HG02981 (cell line): ENCODE measurements at regions not wholly inside any gene's neighbourhood (a gene's known extent, or its start where the extent isn't known, plus 50 kb on each side); places are given as distances from the start of the nearest gene placed in this dataset.

Source experiments
- ATAC-seq: cut with Tn5 transposase; IDR thresholded peaks from one replicate; pipeline ENCODE4 v1.9.1; 2021; ENCODE audit warnings: mild to moderate bottlenecking, moderate library complexity; ENCODE audit not compliant: unreplicated experiment

DNA sequence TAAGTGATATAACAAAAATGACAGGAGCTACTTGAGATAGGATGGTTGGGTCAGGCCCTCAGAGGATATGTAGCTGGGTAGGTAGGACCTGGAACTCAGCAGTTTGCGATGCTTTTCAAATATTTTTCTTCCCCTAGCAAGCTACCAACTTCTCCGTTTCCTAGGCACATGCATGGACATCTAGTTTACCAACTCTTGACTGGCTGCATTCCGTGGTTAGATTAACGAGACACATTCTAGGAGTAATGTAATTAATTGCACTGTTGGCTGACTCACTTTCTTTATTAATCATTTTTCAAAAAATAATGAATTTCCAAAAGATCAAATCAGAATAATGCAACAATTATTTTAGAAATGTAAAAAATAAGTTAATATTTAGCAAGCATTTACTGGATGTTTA lies 95.9 kb downstream of the MACIR start:
- ATAC-seq: no peak

DNA sequence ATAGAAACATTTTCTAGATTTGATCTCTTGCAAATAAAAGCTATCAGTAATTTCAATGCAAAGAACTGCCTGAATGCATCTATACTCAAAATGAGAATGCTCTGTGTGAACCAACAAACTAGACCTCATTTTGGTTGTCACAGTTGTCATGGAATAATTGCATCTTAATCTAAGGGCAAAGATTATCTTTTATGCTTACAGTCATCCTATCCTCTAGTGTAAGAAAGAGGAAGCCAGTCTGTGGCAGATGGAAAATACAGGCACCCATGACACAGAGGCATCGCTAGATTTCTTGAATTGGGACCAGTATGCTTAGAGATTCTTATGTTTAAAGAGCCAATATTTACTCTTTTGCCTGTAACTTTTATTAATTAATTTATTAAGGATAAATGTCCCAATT lies 95.0 kb downstream of the MACIR start:
- ATAC-seq: no peak

DNA sequence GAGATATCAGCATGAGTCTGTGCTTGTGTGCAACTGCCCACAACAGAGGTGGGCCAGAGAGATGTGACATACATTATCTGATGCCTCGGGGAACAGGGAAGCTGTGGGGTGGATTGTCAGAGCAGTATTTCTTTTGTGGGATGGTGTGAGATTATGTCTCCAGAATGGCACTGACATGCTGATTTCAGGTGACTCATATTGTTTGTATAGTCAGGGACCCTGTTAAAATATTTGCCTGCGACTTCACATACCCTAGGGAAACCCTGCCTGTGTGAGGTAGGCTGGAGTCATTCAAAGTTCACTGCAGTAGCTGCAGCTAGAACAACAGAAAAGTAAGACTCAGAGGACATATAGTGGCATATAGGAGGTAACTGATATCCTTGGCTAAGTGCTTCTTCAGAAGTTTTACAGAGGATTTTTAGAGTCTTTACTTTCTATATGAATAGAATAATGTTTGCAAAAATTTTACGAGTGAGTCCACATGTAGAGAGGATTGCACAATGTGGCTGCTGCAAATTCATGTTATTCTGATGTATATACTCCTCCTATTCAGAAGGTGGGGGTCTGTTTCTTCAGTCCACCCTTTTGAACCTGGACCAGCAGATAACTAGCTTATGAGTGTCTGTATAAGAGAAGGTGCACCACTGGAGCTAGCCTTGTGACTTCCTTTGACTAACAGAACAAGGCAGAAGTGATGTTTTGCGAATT lies 89.3 kb downstream of the MACIR start:
- no peak for ATAC-seq

DNA sequence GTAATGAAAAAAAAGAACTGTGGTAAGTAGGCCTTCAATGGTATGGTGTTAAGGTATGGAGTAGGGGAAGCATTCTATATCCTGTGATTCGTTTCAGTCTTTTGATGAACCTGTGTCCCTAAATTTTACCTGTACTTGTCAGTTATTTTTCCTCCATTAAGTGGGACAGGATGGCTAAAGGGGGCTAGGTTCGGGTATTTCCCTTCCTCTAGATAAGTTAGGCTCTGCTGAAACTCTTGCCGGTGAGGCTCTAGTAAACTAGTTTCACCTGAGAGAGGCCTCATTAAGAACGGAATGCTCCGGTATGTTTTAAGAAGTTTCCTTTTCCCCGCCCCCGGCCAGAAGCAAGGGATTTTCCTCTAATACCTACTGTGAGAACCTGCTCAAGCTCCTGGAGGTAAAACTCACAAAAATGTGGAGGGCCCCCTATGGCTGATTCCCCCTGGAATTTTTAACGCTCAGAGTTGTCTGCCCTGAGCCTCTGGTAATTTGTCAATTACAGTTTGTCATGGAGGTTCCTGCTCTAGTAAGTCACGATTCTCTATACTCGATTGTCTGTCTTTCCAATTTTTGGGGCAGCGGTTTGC lies 87.7 kb downstream of the MACIR start:
- no peak for ATAC-seq

DNA sequence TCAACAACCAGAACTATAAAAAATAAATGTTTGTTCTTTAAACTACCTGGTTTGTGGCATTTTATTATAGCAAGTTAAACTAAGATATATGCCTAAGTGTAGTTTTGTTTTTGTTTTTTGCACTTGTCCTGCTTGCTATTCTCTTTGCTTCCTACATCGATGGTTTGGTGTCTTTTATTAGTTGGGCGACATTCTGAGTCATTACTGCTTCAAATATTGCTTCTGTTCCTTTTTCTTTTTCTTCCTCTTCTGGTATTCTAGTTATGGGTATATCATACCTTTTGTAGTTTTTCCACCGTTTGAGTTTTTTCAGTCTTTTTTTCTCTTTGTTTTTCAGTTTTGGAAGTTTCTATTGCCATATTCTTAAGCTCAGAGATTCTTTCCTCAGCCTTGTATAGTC lies 86.9 kb downstream of the MACIR start:
- no peak for ATAC-seq

DNA sequence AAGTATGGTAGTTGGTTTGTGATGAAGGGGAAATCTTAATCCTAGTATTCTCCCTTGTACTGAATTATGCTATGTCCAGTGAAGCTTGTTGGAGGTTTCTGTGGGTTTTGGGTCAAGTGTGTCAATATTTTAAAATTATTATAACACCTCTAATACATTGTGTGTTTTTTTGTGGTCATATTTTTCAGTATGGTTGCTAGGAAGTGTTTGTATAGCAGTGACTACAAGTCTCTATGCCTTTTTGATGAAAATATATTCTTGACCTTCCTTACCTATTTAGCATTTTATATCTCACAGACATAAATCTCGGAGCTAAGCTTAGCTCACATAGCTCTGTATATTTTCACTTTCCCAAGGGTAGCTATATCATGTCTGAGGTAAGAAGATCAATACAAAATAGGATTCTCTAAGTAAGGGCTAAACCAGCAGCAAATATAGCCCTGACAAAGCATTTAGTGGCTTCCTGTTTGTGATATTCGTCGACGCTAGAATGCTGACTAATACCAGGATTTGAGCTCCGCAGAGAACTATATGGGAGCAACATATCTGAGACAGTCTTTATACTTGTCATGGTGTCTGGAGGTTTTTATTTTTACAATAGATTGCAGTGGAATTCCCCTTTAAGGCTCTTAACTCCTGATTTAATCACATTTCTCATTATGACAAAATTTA lies 82.3 kb downstream of the MACIR start:
- peak; percentile 98 for ATAC-seq

DNA sequence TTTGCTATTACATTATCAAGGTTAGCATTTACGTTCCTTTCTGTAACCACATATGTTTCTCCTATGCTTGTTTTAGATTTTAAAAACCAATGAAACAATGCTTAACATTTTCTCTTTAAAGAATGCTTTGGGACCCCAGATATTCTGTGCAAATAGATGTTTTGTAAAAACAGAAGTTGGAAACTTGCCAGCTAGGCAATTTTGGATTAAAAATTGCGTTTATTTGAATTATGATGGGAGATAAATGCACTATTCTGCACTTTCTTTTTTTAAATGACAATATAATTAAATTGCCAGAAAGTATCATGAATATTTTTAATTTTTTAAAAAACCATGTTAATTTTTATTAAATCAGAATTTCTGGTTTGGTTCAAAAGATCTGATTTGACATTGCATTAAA lies 81.6 kb downstream of the MACIR start:
- no peak for ATAC-seq

DNA sequence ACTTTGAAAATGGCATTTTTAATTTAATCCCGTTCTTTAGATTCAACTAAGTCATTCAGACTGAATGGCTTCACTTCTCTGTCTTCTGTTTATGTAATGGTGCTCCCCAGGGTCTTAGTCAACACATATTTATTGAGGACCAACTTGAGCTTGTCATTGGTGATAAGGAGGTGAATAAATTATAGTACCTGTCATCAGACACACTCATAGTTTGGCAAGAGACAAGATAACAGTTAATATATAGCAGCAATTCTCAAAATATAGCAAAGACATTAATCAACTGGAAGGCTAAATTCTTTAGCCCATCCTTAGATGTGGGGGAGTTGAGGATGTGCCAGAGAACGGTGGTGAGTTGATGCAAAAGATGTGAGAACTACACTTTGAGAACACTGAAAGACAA lies 78.4 kb downstream of the MACIR start:
- no peak for ATAC-seq

DNA sequence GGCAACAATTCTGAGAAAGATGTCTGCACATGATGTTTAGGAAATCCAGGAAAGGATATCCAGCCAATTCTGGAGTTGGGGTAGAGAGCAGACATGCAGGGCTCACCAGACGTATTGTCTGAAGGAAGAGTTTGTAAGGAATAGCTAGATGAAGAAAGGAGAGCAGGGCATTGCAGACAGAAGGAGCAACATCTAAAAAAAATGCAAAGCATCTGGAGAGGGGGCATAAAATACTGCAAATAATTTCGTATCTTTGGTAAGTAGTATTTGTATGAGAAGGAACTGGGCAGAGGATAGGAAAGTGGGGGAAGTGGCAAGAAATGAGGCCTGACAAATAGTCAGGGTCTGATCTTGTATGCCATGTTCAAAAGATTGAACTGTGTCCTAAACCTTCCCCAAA lies 74.8 kb downstream of the MACIR start:
- ATAC-seq: no peak

DNA sequence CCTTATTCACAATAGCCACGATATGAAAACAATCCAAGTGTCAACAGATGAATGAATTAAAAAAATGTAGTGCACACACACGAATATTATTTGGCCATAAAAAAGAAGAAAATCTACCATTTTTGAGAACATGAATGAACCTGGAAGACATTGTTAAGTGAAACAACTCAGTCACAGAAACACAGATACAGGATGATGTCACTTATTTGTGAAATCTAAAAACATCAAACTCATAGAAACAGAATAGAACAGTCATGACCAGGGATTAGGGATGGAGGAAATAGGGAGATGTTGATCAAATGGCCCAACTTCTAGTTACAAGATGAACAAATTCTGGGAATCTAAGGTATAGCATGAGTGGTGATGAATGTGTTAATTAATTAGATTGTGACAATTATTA lies 72.3 kb downstream of the MACIR start:
- ATAC-seq: no peak
